K562 (cell line): ENCODE measurements at regions not wholly inside any gene's neighbourhood (a gene's known extent, or its start where the extent isn't known, plus 50 kb on each side); places are given as distances from the start of the nearest gene placed in this dataset.

ENCODE experiments used
- DACH1 ChIP-seq: fragments of 450-650 bp; IDR thresholded peaks from 2 replicates; pipeline ENCODE4 v1.6.1; 2018; ENCODE audit not compliant: partially characterized antibody
- L3MBTL2 ChIP-seq: fragments of 450-650 bp; IDR thresholded peaks from 2 replicates; pipeline ENCODE4 v1.6.1; 2016; ENCODE audit warnings: mild to moderate bottlenecking, moderate library complexity
- MEF2A ChIP-seq: IDR thresholded peaks from 2 replicates; pipeline ENCODE4 v1.6.1; 2011; ENCODE audit warnings: low read depth, mild to moderate bottlenecking, low read length, moderate library complexity; ENCODE audit not compliant: control insufficient read depth
- TF ChIP-seq, protein P1 (sequence below), 3 experiments: IDR thresholded peaks in 2 of 3; conservative IDR thresholded peaks in 1 of 3; 2 replicates each; pipeline ENCODE4 v1.5.1; 2011 to 2012; ENCODE audit warnings: low read length in 3 of 3, mild to moderate bottlenecking in 3 of 3, control low read depth in 2 of 3, improper control_type of control experiment in 1 of 3, inconsistent platforms in 1 of 3, low read depth in 1 of 3, mixed read lengths in 1 of 3, moderate library complexity in 1 of 3; ENCODE audit not compliant: insufficient read depth in 2 of 3

GRCh38 chr13:81172603-81173002, 831.7 kb upstream of the SPRY2 start:
- TF ChIP-seq MEF2A, result no peak
- no peak for TF ChIP-seq L3MBTL2
- TF ChIP-seq, protein P1, sequence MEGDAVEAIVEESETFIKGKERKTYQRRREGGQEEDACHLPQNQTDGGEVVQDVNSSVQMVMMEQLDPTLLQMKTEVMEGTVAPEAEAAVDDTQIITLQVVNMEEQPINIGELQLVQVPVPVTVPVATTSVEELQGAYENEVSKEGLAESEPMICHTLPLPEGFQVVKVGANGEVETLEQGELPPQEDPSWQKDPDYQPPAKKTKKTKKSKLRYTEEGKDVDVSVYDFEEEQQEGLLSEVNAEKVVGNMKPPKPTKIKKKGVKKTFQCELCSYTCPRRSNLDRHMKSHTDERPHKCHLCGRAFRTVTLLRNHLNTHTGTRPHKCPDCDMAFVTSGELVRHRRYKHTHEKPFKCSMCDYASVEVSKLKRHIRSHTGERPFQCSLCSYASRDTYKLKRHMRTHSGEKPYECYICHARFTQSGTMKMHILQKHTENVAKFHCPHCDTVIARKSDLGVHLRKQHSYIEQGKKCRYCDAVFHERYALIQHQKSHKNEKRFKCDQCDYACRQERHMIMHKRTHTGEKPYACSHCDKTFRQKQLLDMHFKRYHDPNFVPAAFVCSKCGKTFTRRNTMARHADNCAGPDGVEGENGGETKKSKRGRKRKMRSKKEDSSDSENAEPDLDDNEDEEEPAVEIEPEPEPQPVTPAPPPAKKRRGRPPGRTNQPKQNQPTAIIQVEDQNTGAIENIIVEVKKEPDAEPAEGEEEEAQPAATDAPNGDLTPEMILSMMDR (IDR thresholded peaks at IDR 0.05 in 2 of 3, conservative IDR thresholded peaks at IDR 0.05 in 1 of 3; ENCODE audit: insufficient read depth in 2 of 3, low read depth in 1 of 3, low read length in 3 of 3), result no peak
- no peak for TF ChIP-seq DACH1
